Heart left ventricle (tissue), 16 donors: ENCODE measurements at regions not wholly inside any gene's neighbourhood (a gene's known extent, or its start where the extent isn't known, plus 50 kb on each side); places are given as distances from the start of the nearest gene placed in this dataset.
"Not testable (repeated sequence)": the region's sequence is repeated elsewhere in the genome, so short reads cannot be mapped to it uniquely, and the experiment has no call there.

ENCODE experiments used
- ATAC-seq, 4 donors: fragments of 200-7000 bp; cut with Tn5 transposase; one replicate each; pipeline ENCODE4 v1.9.1; 2020 to 2022; ENCODE audit warnings: moderate library complexity in 4 of 4, mild to moderate bottlenecking in 3 of 4, moderate number of reproducible peaks in 1 of 4
- DNase-seq, 5 donors: peaks; one replicate each; pipeline ENCODE4 v3.0.0-alpha.2; 2020
- H3K27ac ChIP-seq, 12 donors: fragments of 200-600 bp; sonication (generic) in 4 of 12; one replicate each; pipeline versions ENCODE4 v1.5.0 to v1.8.0; 2016 to 2022; ENCODE audit warnings: mild to moderate bottlenecking in 2 of 12
- H3K27me3 ChIP-seq, 9 donors: fragments of 200-600 bp; sonication (generic) in 2 of 9; one replicate each; pipeline versions ENCODE4 v1.5.1 to v1.8.0; 2016 to 2022; ENCODE audit warnings: mild to moderate bottlenecking in 3 of 9
- H3K36me3 ChIP-seq, 9 donors: fragments of 200-600 bp; sonication (generic) in 2 of 9; one replicate each; pipeline versions ENCODE4 v1.5.0 to v1.8.0; 2018 to 2022; ENCODE audit warnings: mild to moderate bottlenecking in 2 of 9
- H3K4me1 ChIP-seq, 12 donors: fragments of 200-600 bp; sonication (generic) in 4 of 12; one replicate each; pipeline versions ENCODE4 v1.5.0 to v1.8.0; 2016 to 2022; ENCODE audit warnings: mild to moderate bottlenecking in 3 of 12
- H3K4me3 ChIP-seq, 12 donors: fragments of 200-600 bp; sonication (generic) in 4 of 12; one replicate each; pipeline versions ENCODE4 v1.5.0 to v1.8.0; 2017 to 2022; ENCODE audit warnings: mild to moderate bottlenecking in 9 of 12, moderate library complexity in 4 of 12
- H3K9me3 ChIP-seq, 12 donors: fragments of 200-600 bp; sonication (generic) in 4 of 12; one replicate each; pipeline versions ENCODE4 v1.5.0 to v1.8.0; 2016 to 2022; ENCODE audit warnings: mild to moderate bottlenecking in 1 of 12
- CTCF ChIP-seq, 12 donors: fragments of 200-600 bp; sonication (generic) in 4 of 12; IDR thresholded peaks; one replicate each; pipeline versions ENCODE4 v1.5.0 to v1.8.0; 2018 to 2022; ENCODE audit warnings: antibody characterized with exemption in 12 of 12, mild to moderate bottlenecking in 5 of 12
- POLR2A ChIP-seq, 2 donors: fragments of 450-650 bp; IDR thresholded peaks; one replicate each; pipeline ENCODE4 v1.6.1; 2017; ENCODE audit warnings: antibody characterized with exemption in 2 of 2, mild to moderate bottlenecking in 2 of 2, moderate library complexity in 2 of 2
- WGBS, 4 donors: extraction: QIAGEN DNeasy Blood & Tissue Kit in 2 of 4; methylation state at CpG; one replicate each; pipeline versions ENCODE4 v1.1.5 to v1.1.7; 2013 to 2018; 5-methylcytosine and 5-hydroxymethylcytosine counted together
- intact Hi-C, 10 donors: fragments of 100-400 bp; cut with DNase I; formaldehyde crosslinking; loops; one replicate each; pipeline versions ENCODE4 v1.11.1 to v1.14.2; 2022
- donor health status: ischemic (EF 13 %, LVEDD 7.1; RV severe dilation, severe dysfunction).
- donor health status: healthy with polysubstance abuse.
- donor health status: DM: no; HTN: yes; CAD: no.
- donor health status: DM: no; HTN: no; CAD: no.
- donor health status: ischemic (EF 25% LVEDD 6.9; RV normal size, moderate dysfunction).
- donor health status: ischemic (EF 25% LVEDD 5.7; RV mildly dilated, moderate dysfunction).
- donor health status: healthy.
- donor health status: DM: yes; HTN: yes; CAD: no.
- donor health status: ischemic (EF 35%, LVEDD 5.7; RV mildly dilated, moderate dysfunction).
- donor health status: nonischemic (EF 11% LVEDD 7.7; RV severe dilation, severe dysfunction).
- donor health status: DM: yes; HTN: yes; CAD: no.
- donor health status: PGD.
- donor health status: ischemic (EF 29% LVEDD 5.4; RV normal size, mild dysfunction).
- donor health status: nonischemic (EF 23%, LVEDD 6.1; RV moderate dilation, normal function).

- intact Hi-C loops: no loop called here
- Histone ChIP-seq H3K9me3 (no peaks in the 10 kb centered on the region), H3K4me1 (no peaks in the 10 kb centered on the region), H3K27ac (no peak overlapping the region), H3K36me3 (no peaks in the 10 kb centered on the region), H3K27me3 (peaks cover 0 to 13% (median 0%) of the 10 kb centered on the region in 9 donors), H3K4me3 (no peak overlapping the region)
- WGBS, 4 donors: 39 to 47% (median 46%) methylated on average over 6 of the region's 6 CpGs
- TF ChIP-seq POLR2A (IDR thresholded peaks at IDR 0.05) (no peak), CTCF (IDR thresholded peaks at IDR 0.05) (no peak)
- DNase-seq (no peak), ATAC-seq (no peak)
Measured at GRCh38 chr7:23895666-23896096, 185.7 kb downstream of the STK31 start.

GRCh38 chr7:23898619-23899018 lies 188.6 kb downstream of the STK31 start:
- Histone ChIP-seq H3K4me3 (no peak overlapping the region), H3K27me3 (peaks cover 0 to 13% (median 0%) of the 10 kb centered on the region in 9 donors), H3K27ac (no peak overlapping the region), H3K36me3 (no peaks in the 10 kb centered on the region), H3K4me1 (no peaks in the 10 kb centered on the region), H3K9me3 (no peaks in the 10 kb centered on the region)
- no peak for TF ChIP-seq POLR2A (IDR thresholded peaks at IDR 0.05)
- TF ChIP-seq CTCF (IDR thresholded peaks at IDR 0.05): no peak
- intact Hi-C loops: no loop called here
- no peak for DNase-seq
- ATAC-seq: no peak

- H3K27ac ChIP-seq, H3K4me1 ChIP-seq, H3K9me3 ChIP-seq, ATAC-seq, H3K36me3 ChIP-seq, DNase-seq, intact Hi-C loops, H3K4me3 ChIP-seq, H3K27me3 ChIP-seq: not testable (repeated sequence)
- 89 to 94% (median 92%) methylated on average over 21 to 30 of the region's 30 CpGs for WGBS, 4 donors
Measured at GRCh38 chr7:23904901-23905300, 194.9 kb downstream of the STK31 start.

- no peaks in the 10 kb centered on the region for H3K36me3 ChIP-seq
- H3K27ac ChIP-seq: no peak overlapping the region
- no peak overlapping the region for H3K4me3 ChIP-seq
- ATAC-seq (no peak), DNase-seq (no peak)
- TF ChIP-seq CTCF (IDR thresholded peaks at IDR 0.05) (no peak), POLR2A (IDR thresholded peaks at IDR 0.05) (no peak)
- H3K4me1 ChIP-seq: no peaks in the 10 kb centered on the region
- H3K9me3 ChIP-seq: no peaks in the 10 kb centered on the region
- no peaks in the 10 kb centered on the region for H3K27me3 ChIP-seq
- intact Hi-C loops: no loop called here
- 27 to 42% (median 34%) methylated on average over 2 of the region's 2 CpGs for WGBS, 4 donors
Measured at GRCh38 chr7:23907012-23907411, 197.0 kb downstream of the STK31 start.

GRCh38 chr7:23909426-23909825 lies 199.4 kb downstream of the STK31 start:
- Histone ChIP-seq H3K9me3 (no peaks in the 10 kb centered on the region), H3K4me1 (no peaks in the 10 kb centered on the region), H3K27ac (no peak overlapping the region), H3K36me3 (no peaks in the 10 kb centered on the region), H3K4me3 (no peak overlapping the region), H3K27me3 (no peaks in the 10 kb centered on the region)
- TF ChIP-seq POLR2A (IDR thresholded peaks at IDR 0.05) (no peak), CTCF (IDR thresholded peaks at IDR 0.05) (no peak)
- DNase-seq (no peak), ATAC-seq (no peak)
- WGBS, 4 donors: 43 to 58% (median 47%) methylated on average over 1 of the region's 1 CpG
- intact Hi-C loops: no loop called here
